Nephron (organoid): ENCODE measurements at regions not wholly inside any gene's neighbourhood (a gene's known extent, or its start where the extent isn't known, plus 50 kb on each side); places are given as distances from the start of the nearest gene placed in this dataset.
A peak's percentile ranks its signal among the peaks of the same experiment; 100 is the strongest.
"Not testable (repeated sequence)": the region's sequence is repeated elsewhere in the genome, so short reads cannot be mapped to it uniquely, and the experiment has no call there.

Source experiments
- H3K27ac Mint-ChIP-seq, 3 experiments: 2 replicates each; pipeline ENCODE4 v1.8.0; 2020; ENCODE audit warnings: mixed read lengths in 3 of 3, mild to moderate bottlenecking in 2 of 3, moderate library complexity in 1 of 3
- H3K27me3 Mint-ChIP-seq: 2 replicates; pipeline ENCODE4 v1.8.0; 2021; ENCODE audit warnings: low read depth, mild to moderate bottlenecking, moderate library complexity, mixed read lengths
- H3K36me3 Mint-ChIP-seq: 2 replicates; pipeline ENCODE4 v1.8.0; 2020; ENCODE audit warnings: low read depth, mixed read lengths
- H3K4me1 Mint-ChIP-seq: 2 replicates; pipeline ENCODE4 v1.8.0; 2020; ENCODE audit warnings: mixed read lengths
- H3K4me3 Mint-ChIP-seq, 3 experiments: 2 replicates each; pipeline ENCODE4 v1.8.0; 2020; ENCODE audit warnings: mild to moderate bottlenecking in 3 of 3, mixed read lengths in 3 of 3, moderate library complexity in 2 of 3
- H3K9me3 Mint-ChIP-seq: 2 replicates; pipeline ENCODE4 v1.8.0; 2020; ENCODE audit warnings: mixed read lengths
- TF ChIP-seq, protein P1 (sequence below), 3 experiments: fragments of 200-600 bp; sonication (generic); IDR thresholded peaks; one replicate each; pipeline ENCODE4 v1.5.0; 2021; ENCODE audit warnings: antibody characterized with exemption in 3 of 3; ENCODE audit not compliant: unreplicated experiment in 3 of 3

DNA sequence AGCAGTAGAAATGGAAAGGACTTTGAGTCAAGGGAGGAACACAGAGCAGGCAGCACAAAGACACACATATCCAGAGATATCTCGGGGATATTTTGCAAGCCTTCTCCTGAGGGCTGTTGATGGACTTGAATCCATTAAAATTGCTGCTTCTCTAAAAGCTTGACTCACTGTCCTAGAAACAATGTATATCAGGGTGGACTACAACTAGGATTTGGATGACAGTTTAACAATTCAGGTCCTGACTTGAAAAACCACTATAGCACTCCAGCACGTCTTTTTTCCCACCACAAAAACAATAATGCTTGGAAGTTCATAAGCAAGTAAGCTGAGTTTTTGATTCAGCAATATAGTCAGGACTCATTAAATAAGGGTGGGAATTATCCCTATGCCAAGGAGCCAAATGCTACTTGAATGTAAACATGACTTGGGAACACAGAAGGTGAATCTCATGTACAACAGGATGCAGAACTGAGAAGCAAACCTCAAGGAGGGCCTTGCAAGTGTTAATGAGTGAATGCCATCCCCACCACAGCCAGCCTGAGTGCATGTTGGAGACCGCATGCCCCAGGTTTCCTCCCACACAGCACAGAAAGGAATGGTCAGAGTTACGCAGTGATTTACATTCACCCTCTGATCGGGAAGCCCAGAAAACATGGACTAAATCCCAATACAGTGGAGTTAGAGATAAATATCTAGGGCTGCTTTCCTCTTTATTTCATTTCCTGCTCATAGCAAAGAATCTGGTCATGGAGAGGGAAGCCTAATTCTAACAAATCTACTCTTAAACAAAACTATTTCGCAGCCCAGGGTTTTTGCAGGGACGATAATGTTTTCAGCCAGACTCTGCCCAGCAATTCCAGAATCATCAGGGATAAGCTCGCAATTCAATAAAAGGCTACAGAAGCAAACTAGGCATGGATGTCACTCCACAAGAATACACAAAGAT, 98.4 kb upstream of the OR9G4 start:
- TF ChIP-seq, protein P1, sequence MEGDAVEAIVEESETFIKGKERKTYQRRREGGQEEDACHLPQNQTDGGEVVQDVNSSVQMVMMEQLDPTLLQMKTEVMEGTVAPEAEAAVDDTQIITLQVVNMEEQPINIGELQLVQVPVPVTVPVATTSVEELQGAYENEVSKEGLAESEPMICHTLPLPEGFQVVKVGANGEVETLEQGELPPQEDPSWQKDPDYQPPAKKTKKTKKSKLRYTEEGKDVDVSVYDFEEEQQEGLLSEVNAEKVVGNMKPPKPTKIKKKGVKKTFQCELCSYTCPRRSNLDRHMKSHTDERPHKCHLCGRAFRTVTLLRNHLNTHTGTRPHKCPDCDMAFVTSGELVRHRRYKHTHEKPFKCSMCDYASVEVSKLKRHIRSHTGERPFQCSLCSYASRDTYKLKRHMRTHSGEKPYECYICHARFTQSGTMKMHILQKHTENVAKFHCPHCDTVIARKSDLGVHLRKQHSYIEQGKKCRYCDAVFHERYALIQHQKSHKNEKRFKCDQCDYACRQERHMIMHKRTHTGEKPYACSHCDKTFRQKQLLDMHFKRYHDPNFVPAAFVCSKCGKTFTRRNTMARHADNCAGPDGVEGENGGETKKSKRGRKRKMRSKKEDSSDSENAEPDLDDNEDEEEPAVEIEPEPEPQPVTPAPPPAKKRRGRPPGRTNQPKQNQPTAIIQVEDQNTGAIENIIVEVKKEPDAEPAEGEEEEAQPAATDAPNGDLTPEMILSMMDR (IDR thresholded peaks at IDR 0.05; ENCODE audit: unreplicated experiment in 3 of 3), result no peak
- Mint-ChIP-seq H3K9me3 (no peaks in the 10 kb centered on the region), H3K4me3 (peak overlapping the region; percentile 7 to 48 (median 10)), H3K36me3 (no peaks in the 10 kb centered on the region), H3K27ac (peak overlapping the region; percentile 87 to 95 (median 92)), H3K4me1 (peaks cover 40% of the 10 kb centered on the region), H3K27me3 (no peaks in the 10 kb centered on the region)

DNA sequence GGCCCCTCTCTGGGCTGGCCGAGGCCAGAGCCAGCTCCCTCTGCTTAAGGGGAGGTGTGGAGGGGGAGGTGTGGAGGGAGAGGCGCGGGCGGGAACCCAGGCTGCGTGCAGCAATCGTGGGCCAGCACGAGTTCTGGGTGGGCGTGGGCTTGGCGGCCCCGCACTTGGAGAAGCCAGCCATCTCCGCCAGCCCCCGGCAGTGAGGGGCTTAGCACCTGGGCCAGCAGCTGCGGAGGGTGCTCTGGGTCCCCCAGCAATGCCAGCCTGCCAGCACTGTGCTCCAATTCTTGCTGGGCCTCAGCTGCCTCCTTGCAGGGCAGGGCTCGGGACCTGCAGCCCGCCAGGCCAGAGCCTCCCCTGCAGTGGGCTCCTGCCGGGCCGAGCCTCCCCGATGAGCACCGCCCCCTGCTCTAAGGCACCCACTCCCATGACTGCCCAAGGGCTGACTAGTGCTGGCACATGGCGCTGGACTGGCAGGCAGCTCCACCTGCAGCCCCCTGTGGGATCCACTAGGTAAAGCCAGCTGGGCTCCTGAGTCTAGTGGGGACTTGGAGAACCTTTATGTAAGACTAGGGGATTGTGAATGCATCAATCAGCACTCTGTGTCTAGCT, 96.7 kb upstream of the OR9G4 start:
- Mint-ChIP-seq H3K27ac (no peak overlapping the region), H3K36me3 (no peaks in the 10 kb centered on the region), H3K27me3 (no peaks in the 10 kb centered on the region), H3K4me1 (peaks cover 47% of the 10 kb centered on the region), H3K9me3 (no peaks in the 10 kb centered on the region), H3K4me3 (no peak overlapping the region)
- TF ChIP-seq, protein P1 (IDR thresholded peaks at IDR 0.05; ENCODE audit: unreplicated experiment in 3 of 3), result no peak

DNA sequence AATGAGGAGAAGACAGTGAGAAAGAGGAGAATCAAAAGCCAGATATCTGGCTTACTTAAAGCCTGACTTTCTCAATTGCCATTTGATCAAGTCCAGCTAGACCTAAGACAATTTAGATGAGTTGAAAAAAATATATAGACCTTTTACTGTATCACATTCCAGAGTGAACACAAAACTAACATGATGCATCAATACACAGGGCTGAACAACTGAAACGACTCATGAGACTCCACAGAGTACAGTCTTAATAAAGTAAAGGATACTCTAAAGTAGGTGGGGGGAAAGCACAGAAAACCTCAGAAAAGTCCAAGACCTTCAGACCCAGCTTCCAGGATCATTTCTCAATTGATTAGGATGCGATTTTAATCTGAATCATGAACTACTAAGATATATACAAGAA, 95.3 kb upstream of the OR9G4 start:
- H3K4me1 Mint-ChIP-seq, result peaks cover 47% of the 10 kb centered on the region
- TF ChIP-seq, protein P1 (IDR thresholded peaks at IDR 0.05; ENCODE audit: unreplicated experiment in 3 of 3), result no peak
- H3K27ac Mint-ChIP-seq, result peak overlapping the region in 2 of 3 experiments; percentile 35 to 79
- H3K36me3 Mint-ChIP-seq, result no peaks in the 10 kb centered on the region
- H3K27me3 Mint-ChIP-seq, result no peaks in the 10 kb centered on the region
- H3K4me3 Mint-ChIP-seq, result no peak overlapping the region
- H3K9me3 Mint-ChIP-seq, result no peaks in the 10 kb centered on the region

DNA sequence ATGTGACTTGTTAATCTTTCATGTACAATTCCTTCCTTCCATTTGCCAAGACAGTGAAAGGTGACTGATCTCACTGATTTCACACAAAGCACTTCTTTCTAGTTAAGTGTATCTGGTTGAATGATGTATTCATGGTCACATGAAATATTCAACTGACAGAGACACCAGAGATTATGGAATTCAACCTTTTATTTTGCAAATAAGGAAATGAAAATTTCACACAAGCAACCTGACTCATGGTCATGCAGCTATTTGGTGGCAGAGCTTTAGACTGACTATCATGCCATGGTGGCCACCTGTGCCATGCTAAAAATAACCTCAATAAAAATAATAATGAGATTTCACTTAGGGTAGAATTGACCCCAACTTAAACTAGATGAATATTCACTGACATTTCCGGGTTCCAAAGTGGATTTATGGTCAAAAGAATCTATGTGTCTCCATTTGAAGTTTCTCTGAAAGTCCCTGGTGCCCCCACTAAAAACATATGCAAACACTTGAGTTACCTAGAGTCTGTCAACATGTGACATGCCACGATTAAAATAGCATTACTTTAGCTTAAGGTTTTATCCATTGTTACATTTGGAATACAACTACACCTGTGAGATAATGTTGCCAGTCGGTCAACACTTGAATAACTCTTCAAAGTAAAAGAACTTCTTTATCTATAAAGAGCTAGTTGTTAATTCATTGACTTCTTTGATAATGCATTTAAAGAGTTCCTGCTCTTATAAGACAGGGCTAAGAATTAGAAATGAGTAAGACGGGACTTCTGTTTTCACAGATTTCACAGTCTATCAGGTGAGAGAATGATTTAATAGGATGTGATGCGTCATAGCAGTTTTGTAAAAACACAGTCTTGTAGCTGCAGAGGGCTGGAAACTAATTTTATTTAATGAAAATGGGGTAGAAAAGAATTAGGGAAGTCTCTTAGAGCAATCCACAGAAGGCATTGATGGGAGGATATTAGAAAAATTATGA, 94.6 kb upstream of the OR9G4 start:
- Mint-ChIP-seq H3K9me3 (no peaks in the 10 kb centered on the region), H3K27me3 (no peaks in the 10 kb centered on the region), H3K27ac (peak overlapping the region in 2 of 3 experiments; percentile 35 to 79), H3K36me3 (no peaks in the 10 kb centered on the region), H3K4me3 (no peak overlapping the region), H3K4me1 (peaks cover 40% of the 10 kb centered on the region)
- TF ChIP-seq, protein P1 (IDR thresholded peaks at IDR 0.05; ENCODE audit: unreplicated experiment in 3 of 3), result no peak

DNA sequence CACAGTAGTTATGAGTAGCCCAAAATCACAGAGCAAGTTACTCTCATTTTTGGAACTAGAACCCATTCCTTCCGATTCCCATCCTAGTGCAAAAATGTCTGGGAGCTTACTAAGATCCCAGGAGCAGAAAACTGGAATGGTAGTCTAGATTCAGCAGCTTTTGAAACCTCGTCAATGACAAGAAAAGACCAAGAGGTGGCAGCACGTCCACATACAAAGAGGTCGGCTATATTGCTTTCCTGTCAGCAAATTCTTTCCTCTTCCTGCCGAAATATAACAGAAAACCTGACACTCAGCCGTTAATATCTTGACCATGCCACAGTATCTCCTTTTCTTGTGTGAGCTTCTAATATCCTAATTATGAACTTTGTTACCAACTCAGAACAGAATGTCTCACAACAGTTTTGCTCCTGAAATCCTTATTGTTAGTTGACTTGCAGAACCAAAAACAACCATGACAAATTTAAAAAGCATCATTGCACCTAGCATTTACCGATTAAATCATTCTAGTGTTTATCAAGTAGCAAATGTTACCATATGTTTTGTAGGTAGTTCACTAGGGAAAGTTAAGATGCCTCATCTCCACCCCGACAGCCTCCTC, 92.8 kb upstream of the OR9G4 start:
- Mint-ChIP-seq H3K4me1 (peaks cover 22% of the 10 kb centered on the region), H3K36me3 (no peaks in the 10 kb centered on the region), H3K27me3 (no peaks in the 10 kb centered on the region), H3K4me3 (peak overlapping the region in 2 of 3 experiments; percentile 1 to 14), H3K27ac (peak overlapping the region in 2 of 3 experiments; percentile 23 to 50), H3K9me3 (no peaks in the 10 kb centered on the region)
- TF ChIP-seq, protein P1 (IDR thresholded peaks at IDR 0.05; ENCODE audit: unreplicated experiment in 3 of 3), result peak; percentile 84 to 87 (median 87)

DNA sequence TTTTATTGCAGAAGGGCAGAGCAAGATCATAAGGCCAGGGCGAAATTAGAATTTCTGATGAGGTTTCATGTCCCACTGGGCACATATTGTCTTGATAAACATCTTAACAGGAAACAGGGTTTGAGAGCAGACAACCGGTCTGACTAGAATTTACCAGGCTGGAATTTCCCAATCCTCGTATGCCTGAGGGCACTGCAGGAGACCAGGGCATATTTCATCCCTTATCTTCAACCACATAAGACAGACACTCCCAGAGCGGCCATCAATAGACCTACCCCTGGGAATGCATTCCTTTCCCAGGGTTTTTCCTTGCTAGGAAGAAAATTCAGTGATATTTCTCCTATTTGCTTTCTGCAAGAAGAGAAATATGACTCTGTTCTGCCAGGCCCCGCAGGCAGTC, 78.9 kb upstream of the OR9G4 start:
- not testable (repeated sequence) for H3K27ac Mint-ChIP-seq, H3K4me3 Mint-ChIP-seq, H3K27me3 Mint-ChIP-seq, H3K36me3 Mint-ChIP-seq, H3K4me1 Mint-ChIP-seq
- H3K9me3 Mint-ChIP-seq, result peaks cover 25% of the 10 kb centered on the region
